SK-N-SH (cell line): ENCODE measurements at regions not wholly inside any gene's neighbourhood (a gene's known extent, or its start where the extent isn't known, plus 50 kb on each side); places are given as distances from the start of the nearest gene placed in this dataset.

Source experiments
- CTCF ChIA-PET: fragments of 300-600, 350-600 bp; formaldehyde crosslinking; extraction: SDS; loops from one replicate; lab custom pipeline; 2021; lab: Yijun Ruan, JAX
- POLR2A ChIA-PET: fragments of 350-600 bp; sonication (Branson Sonifier 250); formaldehyde crosslinking; extraction: SDS; loops from one replicate; lab custom pipeline; 2020; ENCODE audit warnings: antibody characterized with exemption, inconsistent platforms; lab: Yijun Ruan, JAX
- DNase-seq: peaks from one replicate; pipeline ENCODE4 v3.0.0; 2012
- H2AFZ ChIP-seq: fragments of 200-600 bp; sonication (generic); 2 replicates; pipeline ENCODE4 v1.8.1; 2016; ENCODE audit warnings: antibody characterized with exemption, mild to moderate bottlenecking, low read depth
- H3F3A ChIP-seq: fragments of 200-600 bp; sonication (generic); replicated peaks from 2 replicates; pipeline ENCODE3; 2016; ENCODE audit warnings: antibody characterized with exemption, mild to moderate bottlenecking; ENCODE audit not compliant: insufficient read depth
- H3K27ac ChIP-seq, 2 experiments: fragments of 200-500 bp in 1 of 2; fragments of 200-600 bp in 1 of 2; sonication (Bioruptor generic) in 1 of 2; sonication (generic), shearing (Covaris generic) in 1 of 2; 2 replicates each; pipeline versions ENCODE4 v1.5.1 to v1.6.1; 2014 to 2016; ENCODE audit warnings: low read depth in 2 of 2, inconsistent platforms in 1 of 2, low read length in 1 of 2, mild to moderate bottlenecking in 1 of 2, mixed read lengths in 1 of 2
- H3K27me3 ChIP-seq: fragments of 200-600 bp; sonication (generic), shearing (Covaris generic); 2 replicates; pipeline ENCODE4 v1.6.1; 2016; ENCODE audit warnings: mixed run types; ENCODE audit not compliant: insufficient read depth
- H3K36me3 ChIP-seq, 2 experiments: fragments of 200-500 bp in 1 of 2; fragments of 200-600 bp in 1 of 2; sonication (Bioruptor generic) in 1 of 2; sonication (generic) in 1 of 2; replicated peaks in 1 of 2; 2 replicates each; pipeline versions ENCODE3 to v1.5.1; 2014 to 2016; ENCODE audit warnings: low read length in 1 of 2, mild to moderate bottlenecking in 1 of 2; ENCODE audit not compliant: insufficient read depth in 2 of 2, control insufficient read depth in 1 of 2
- H3K4me1 ChIP-seq, 2 experiments: fragments of 200-500 bp in 1 of 2; fragments of 200-600 bp in 1 of 2; sonication (Bioruptor generic) in 1 of 2; sonication (generic), shearing (Covaris generic) in 1 of 2; 2 replicates each; pipeline versions ENCODE4 v1.5.1 to v1.6.1; 2014 to 2016; ENCODE audit warnings: low read depth in 1 of 2, low read length in 1 of 2, mixed run types in 1 of 2; ENCODE audit not compliant: insufficient read depth in 2 of 2, control insufficient read depth in 1 of 2
- H3K4me2 ChIP-seq: fragments of 200-600 bp; sonication (generic), shearing (Covaris generic); 2 replicates; pipeline ENCODE4 v1.6.1; 2017; ENCODE audit warnings: mixed run types
- H3K4me3 ChIP-seq, 2 experiments: fragments of 200-500 bp in 1 of 2; fragments of 200-600 bp in 1 of 2; sonication (Bioruptor generic) in 1 of 2; sonication (generic), shearing (Covaris generic) in 1 of 2; 2 replicates each; pipeline versions ENCODE4 v1.5.1 to v1.8.1; 2014 to 2016; ENCODE audit warnings: low read depth in 2 of 2, inconsistent platforms in 1 of 2, low read length in 1 of 2, mild to moderate bottlenecking in 1 of 2, mixed read lengths in 1 of 2, moderate library complexity in 1 of 2
- H3K79me2 ChIP-seq: fragments of 200-600 bp; sonication (generic); 2 replicates; pipeline ENCODE4 v1.8.1; 2017; ENCODE audit warnings: mild to moderate bottlenecking; ENCODE audit not compliant: insufficient read depth
- H3K9ac ChIP-seq: fragments of 200-600 bp; sonication (generic); 2 replicates; pipeline ENCODE4 v1.6.1; 2017; ENCODE audit warnings: mixed run types
- H3K9me2 ChIP-seq: fragments of 200-600 bp; sonication (generic); 2 replicates; pipeline ENCODE4 v1.6.1; 2017; ENCODE audit warnings: mixed run types
- H3K9me3 ChIP-seq: fragments of 200-600 bp; sonication (generic); 2 replicates; pipeline ENCODE4 v1.6.1; 2017; ENCODE audit warnings: mixed run types, mild to moderate bottlenecking, moderate library complexity
- H4K20me1 ChIP-seq: fragments of 200-600 bp; sonication (generic); 2 replicates; pipeline ENCODE4 v1.6.1; 2017; ENCODE audit warnings: mild to moderate bottlenecking, mixed run types; ENCODE audit not compliant: insufficient read depth
- CTCF ChIP-seq: fragments of 200-600 bp; sonication (generic); IDR thresholded peaks from 2 replicates; pipeline ENCODE4 v1.6.1; 2017; ENCODE audit warnings: antibody characterized with exemption, mild to moderate bottlenecking, moderate library complexity
- ELF1 ChIP-seq: IDR thresholded peaks from 2 replicates; pipeline ENCODE4 v1.4.0; 2012
- GATA2 ChIP-seq: sonication (generic); formaldehyde crosslinking; IDR thresholded peaks from 2 replicates; pipeline ENCODE4 v1.5.0; 2020; ENCODE audit warnings: mild to moderate bottlenecking, missing genetic modification reagents
- MAX ChIP-seq: IDR thresholded peaks from 2 replicates; pipeline ENCODE4 v1.4.0; 2012; ENCODE audit warnings: low read depth
- MEF2A ChIP-seq: IDR thresholded peaks from 2 replicates; pipeline ENCODE4 v1.4.0; 2012; ENCODE audit warnings: low read depth, borderline replicate concordance
- MXI1 ChIP-seq: IDR thresholded peaks from 2 replicates; pipeline ENCODE4 v1.6.1; 2012; ENCODE audit warnings: mild to moderate bottlenecking, low read depth, low read length, improper control_type of control experiment
- NFIC ChIP-seq: IDR thresholded peaks from 2 replicates; pipeline ENCODE4 v1.4.0; 2012; ENCODE audit warnings: borderline replicate concordance
- NRF1 ChIP-seq: IDR thresholded peaks from 2 replicates; pipeline ENCODE4 v1.6.1; 2012; ENCODE audit warnings: low read depth, mild to moderate bottlenecking, low read length
- PBX3 ChIP-seq: IDR thresholded peaks from 2 replicates; pipeline ENCODE4; 2012
- RAD21 ChIP-seq: IDR thresholded peaks from 2 replicates; pipeline ENCODE4 v1.6.1; 2012; ENCODE audit warnings: mild to moderate bottlenecking, low read length
- RFX5 ChIP-seq: IDR thresholded peaks from 2 replicates; pipeline ENCODE4 v1.6.1; 2012; ENCODE audit warnings: mild to moderate bottlenecking, improper control_type of control experiment, low read length
- RXRA ChIP-seq: IDR thresholded peaks from 2 replicates; pipeline ENCODE4 v1.4.0; 2012; ENCODE audit warnings: low read depth, mild to moderate bottlenecking, borderline replicate concordance
- SMC3 ChIP-seq: IDR thresholded peaks from 2 replicates; pipeline ENCODE4 v1.6.1; 2012; ENCODE audit warnings: low read depth, low read length, improper control_type of control experiment
- TAF1 ChIP-seq: IDR thresholded peaks from 2 replicates; pipeline ENCODE4 v1.6.1; 2012; ENCODE audit warnings: low read depth, mild to moderate bottlenecking, low read length, moderate library complexity, borderline replicate concordance
- TCF12 ChIP-seq: IDR thresholded peaks from 2 replicates; pipeline ENCODE4 v1.4.0; 2012
- USF1 ChIP-seq: IDR thresholded peaks from 2 replicates; pipeline ENCODE4 v1.4.0; 2012; ENCODE audit warnings: low read depth, borderline replicate concordance
- ZBTB33 ChIP-seq: IDR thresholded peaks from 2 replicates; pipeline ENCODE4 v1.4.0; 2012; ENCODE audit warnings: low read depth, borderline replicate concordance
- WGBS: methylation state at CpG from one replicate; pipeline ENCODE4 v1.1.6; 2017; ENCODE audit warnings: low lambda C conversion rate; 5-methylcytosine and 5-hydroxymethylcytosine counted together
- TF ChIP-seq, protein P1 (sequence below): fragments of 150-350 bp; IDR thresholded peaks from 2 replicates; pipeline ENCODE4 v1.6.1; 2017; ENCODE audit warnings: antibody characterized with exemption, low read length, low read depth, borderline replicate concordance
- TF ChIP-seq, protein P2 (sequence below): fragments of 150-350 bp; IDR thresholded peaks from 2 replicates; pipeline ENCODE4 v1.6.1; 2016; ENCODE audit warnings: mild to moderate bottlenecking, low read depth, low read length

DNA sequence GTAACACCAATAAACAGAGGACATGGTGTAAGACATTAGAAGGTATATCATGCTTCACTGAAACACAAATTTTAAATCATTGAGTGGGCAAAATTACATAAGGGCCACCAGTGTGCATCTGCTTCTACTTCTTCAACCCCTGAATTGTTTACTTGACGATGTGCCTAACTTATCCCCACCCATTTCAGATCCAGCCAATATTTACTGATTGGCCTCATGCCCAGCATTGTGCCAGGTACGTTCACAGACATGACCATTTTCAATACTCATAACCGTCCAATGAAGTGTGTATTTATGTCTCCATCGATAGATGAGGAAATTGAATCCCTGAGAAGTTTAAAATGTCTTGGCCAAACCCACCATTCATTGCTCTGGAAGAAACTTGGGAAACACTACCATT is 208.3 kb upstream of the MID1 start:
- Histone ChIP-seq H2AFZ (no peak overlapping the region), H3K9me2 (no peaks in the 10 kb centered on the region), H4K20me1 (no peaks in the 10 kb centered on the region), H3K27ac (no peak overlapping the region), H3K79me2 (no peaks in the 10 kb centered on the region), H3K4me2 (no peak overlapping the region), H3K9ac (no peak overlapping the region), H3K36me3 (no peaks in the 10 kb centered on the region), H3K4me3 (no peak overlapping the region), H3K27me3 (no peaks in the 10 kb centered on the region), H3K4me1 (peaks cover 0 to 5% of the 10 kb centered on the region in 2 experiments; a peak in 1 of 4 replicates), H3F3A (no peaks in the 10 kb centered on the region), H3K9me3 (no peaks in the 10 kb centered on the region)
- TF ChIP-seq, protein P1, sequence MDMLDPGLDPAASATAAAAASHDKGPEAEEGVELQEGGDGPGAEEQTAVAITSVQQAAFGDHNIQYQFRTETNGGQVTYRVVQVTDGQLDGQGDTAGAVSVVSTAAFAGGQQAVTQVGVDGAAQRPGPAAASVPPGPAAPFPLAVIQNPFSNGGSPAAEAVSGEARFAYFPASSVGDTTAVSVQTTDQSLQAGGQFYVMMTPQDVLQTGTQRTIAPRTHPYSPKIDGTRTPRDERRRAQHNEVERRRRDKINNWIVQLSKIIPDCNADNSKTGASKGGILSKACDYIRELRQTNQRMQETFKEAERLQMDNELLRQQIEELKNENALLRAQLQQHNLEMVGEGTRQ: no peak
- TF ChIP-seq TAF1 (no peak), MXI1 (no peak), GATA2 (CRISPR knock-in tag) (no peak), RXRA (no peak)
- DNase-seq: no peak
- WGBS: 36% methylated on average over 4 of the region's 4 CpGs
- POLR2A ChIA-PET: no interaction called here
- CTCF ChIA-PET: no interaction called here

DNA sequence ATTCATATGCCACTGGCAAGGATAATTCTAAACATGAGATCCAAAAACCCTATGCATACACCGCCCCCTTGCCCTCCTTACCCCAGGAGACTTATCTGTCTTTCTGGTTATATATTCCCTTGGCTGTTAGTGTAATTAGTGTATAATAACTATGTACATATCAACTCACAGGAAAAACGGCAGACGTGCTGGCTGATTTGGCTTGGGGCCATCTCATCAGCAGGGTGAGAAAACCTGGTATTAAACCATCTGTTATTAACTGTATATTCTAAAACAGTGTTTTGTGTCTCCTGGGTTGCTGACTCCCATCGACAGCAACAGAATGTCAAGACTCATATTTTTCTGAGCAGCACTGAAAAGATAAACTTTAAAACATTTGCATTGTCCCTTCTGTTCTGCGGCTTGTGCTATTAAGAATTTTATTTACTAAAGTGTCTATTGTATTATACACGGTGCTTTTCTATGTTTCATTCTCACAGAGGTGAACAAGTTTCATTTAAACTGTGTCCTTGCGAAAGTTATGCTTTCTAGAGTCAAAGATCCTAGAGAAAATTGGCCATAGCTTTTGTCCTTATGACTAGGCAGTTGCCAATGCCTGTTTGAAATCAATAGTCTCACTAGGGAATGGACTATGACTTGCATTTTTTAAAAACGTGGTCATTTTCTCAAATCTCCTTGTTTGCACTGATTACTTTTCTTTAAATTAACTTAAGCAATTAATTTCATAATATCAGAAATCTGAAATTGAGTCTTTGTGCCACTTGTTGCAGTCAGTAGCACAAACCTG is 211.5 kb upstream of the MID1 start:
- no peaks in the 10 kb centered on the region for H3F3A ChIP-seq
- no peaks in the 10 kb centered on the region for H3K79me2 ChIP-seq
- H3K9ac ChIP-seq: no peak overlapping the region
- POLR2A ChIA-PET: no interaction called here
- no peak overlapping the region for H2AFZ ChIP-seq
- peaks cover 0 to 5% of the 10 kb centered on the region in 2 experiments; a peak in 1 of 4 replicates for H3K4me1 ChIP-seq
- WGBS: 38% methylated on average over 8 of the region's 8 CpGs
- H3K27ac ChIP-seq: no peak overlapping the region
- H3K9me3 ChIP-seq: no peaks in the 10 kb centered on the region
- DNase-seq: no peak
- no peak overlapping the region for H3K4me3 ChIP-seq
- no peaks in the 10 kb centered on the region for H3K9me2 ChIP-seq
- no peaks in the 10 kb centered on the region for H4K20me1 ChIP-seq
- H3K36me3 ChIP-seq: no peaks in the 10 kb centered on the region
- no peaks in the 10 kb centered on the region for H3K27me3 ChIP-seq
- H3K4me2 ChIP-seq: no peak overlapping the region
- CTCF ChIA-PET: no interaction called here
- TF ChIP-seq USF1 (no peak), NFIC (no peak), TAF1 (no peak), RFX5 (no peak), ZBTB33 (no peak), MXI1 (no peak), PBX3 (no peak), ELF1 (no peak), RAD21 (no peak), SMC3 (no peak), MAX (no peak), NRF1 (no peak), TCF12 (no peak), RXRA (no peak), MEF2A (no peak), CTCF (no peak)
- TF ChIP-seq, protein P2, sequence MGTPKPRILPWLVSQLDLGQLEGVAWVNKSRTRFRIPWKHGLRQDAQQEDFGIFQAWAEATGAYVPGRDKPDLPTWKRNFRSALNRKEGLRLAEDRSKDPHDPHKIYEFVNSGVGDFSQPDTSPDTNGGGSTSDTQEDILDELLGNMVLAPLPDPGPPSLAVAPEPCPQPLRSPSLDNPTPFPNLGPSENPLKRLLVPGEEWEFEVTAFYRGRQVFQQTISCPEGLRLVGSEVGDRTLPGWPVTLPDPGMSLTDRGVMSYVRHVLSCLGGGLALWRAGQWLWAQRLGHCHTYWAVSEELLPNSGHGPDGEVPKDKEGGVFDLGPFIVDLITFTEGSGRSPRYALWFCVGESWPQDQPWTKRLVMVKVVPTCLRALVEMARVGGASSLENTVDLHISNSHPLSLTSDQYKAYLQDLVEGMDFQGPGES: no peak
